ENCODE measurements at regions not wholly inside any gene's neighbourhood (a gene's known extent, or its start where the extent isn't known, plus 50 kb on each side); places are given as distances from the start of the nearest gene placed in this dataset.
"Not testable (repeated sequence)": the region's sequence is repeated elsewhere in the genome, so short reads cannot be mapped to it uniquely, and the experiment has no call there.

GRCh38 chr1:221548942-221549341 is 192.9 kb downstream of the DUSP10 start:
- Histone ChIP-seq H3K9me3 (ENCODE audit: control insufficient read depth in 2 of 2, insufficient read depth in 1 of 2, low read length in 1 of 2) (no peaks in the 10 kb centered on the region), H3K27ac (ENCODE audit: low read depth in 1 of 2, low read length in 1 of 2) (no peak overlapping the region), H3K4me1 (ENCODE audit: control insufficient read depth in 2 of 2, insufficient read depth in 2 of 2, low read length in 2 of 2) (no peaks in the 10 kb centered on the region), H3K27me3 (ENCODE audit: control insufficient read depth in 2 of 2, insufficient read depth in 1 of 2, low read length in 1 of 2) (no peaks in the 10 kb centered on the region), H3K4me3 (ENCODE audit: low read length in 2 of 2) (no peak overlapping the region), H3K36me3 (ENCODE audit: control insufficient read depth in 2 of 2, insufficient read depth in 2 of 2, low read length in 1 of 2) (no peaks in the 10 kb centered on the region)
- 97% methylated on average over 6 of the region's 6 CpGs for WGBS
- DNase-seq (ENCODE audit: low read depth in 6 of 9, low spot score in 9 of 9), result no peak

GRCh38 chr1:221549815-221550214 is 192.1 kb downstream of the DUSP10 start:
- DNase-seq (ENCODE audit: low read depth in 6 of 9, low spot score in 9 of 9), result no peak
- no peaks in the 10 kb centered on the region for H3K27me3 ChIP-seq (ENCODE audit: control insufficient read depth in 2 of 2, insufficient read depth in 1 of 2, low read length in 1 of 2)
- H3K4me1 ChIP-seq (ENCODE audit: control insufficient read depth in 2 of 2, insufficient read depth in 2 of 2, low read length in 2 of 2), result no peaks in the 10 kb centered on the region
- H3K4me3 ChIP-seq (ENCODE audit: low read length in 2 of 2), result no peak overlapping the region
- no peak overlapping the region for H3K27ac ChIP-seq (ENCODE audit: low read depth in 1 of 2, low read length in 1 of 2)
- no peaks in the 10 kb centered on the region for H3K9me3 ChIP-seq (ENCODE audit: control insufficient read depth in 2 of 2, insufficient read depth in 1 of 2, low read length in 1 of 2)
- H3K36me3 ChIP-seq (ENCODE audit: control insufficient read depth in 2 of 2, insufficient read depth in 2 of 2, low read length in 1 of 2), result no peaks in the 10 kb centered on the region

GRCh38 chr1:221552792-221553191 is 189.1 kb downstream of the DUSP10 start:
- not testable (repeated sequence) for H3K4me3 ChIP-seq (ENCODE audit: low read length in 2 of 2); H3K27me3 ChIP-seq (ENCODE audit: control insufficient read depth in 2 of 2, insufficient read depth in 1 of 2, low read length in 1 of 2); H3K9me3 ChIP-seq (ENCODE audit: control insufficient read depth in 2 of 2, insufficient read depth in 1 of 2, low read length in 1 of 2); DNase-seq (ENCODE audit: low read depth in 6 of 9, low spot score in 9 of 9); H3K4me1 ChIP-seq (ENCODE audit: control insufficient read depth in 2 of 2, insufficient read depth in 2 of 2, low read length in 2 of 2); H3K27ac ChIP-seq (ENCODE audit: low read depth in 1 of 2, low read length in 1 of 2); H3K36me3 ChIP-seq (ENCODE audit: control insufficient read depth in 2 of 2, insufficient read depth in 2 of 2, low read length in 1 of 2)
- WGBS, result 96% methylated on average over 8 of the region's 8 CpGs

GRCh38 chr1:221555689-221556433 is 186.0 kb downstream of the DUSP10 start:
- H3K27ac ChIP-seq (ENCODE audit: low read depth in 1 of 2, low read length in 1 of 2), result no peak overlapping the region
- no peaks in the 10 kb centered on the region for H3K4me1 ChIP-seq (ENCODE audit: control insufficient read depth in 2 of 2, insufficient read depth in 2 of 2, low read length in 2 of 2)
- no peaks in the 10 kb centered on the region for H3K36me3 ChIP-seq (ENCODE audit: control insufficient read depth in 2 of 2, insufficient read depth in 2 of 2, low read length in 1 of 2)
- no peaks in the 10 kb centered on the region for H3K27me3 ChIP-seq (ENCODE audit: control insufficient read depth in 2 of 2, insufficient read depth in 1 of 2, low read length in 1 of 2)
- 90% methylated on average over 10 of the region's 10 CpGs for WGBS
- H3K4me3 ChIP-seq (ENCODE audit: low read length in 2 of 2), result no peak overlapping the region
- H3K9me3 ChIP-seq (ENCODE audit: control insufficient read depth in 2 of 2, insufficient read depth in 1 of 2, low read length in 1 of 2), result no peaks in the 10 kb centered on the region
- DNase-seq (ENCODE audit: low read depth in 6 of 9, low spot score in 9 of 9), result no peak

- no peak for DNase-seq (ENCODE audit: low read depth in 6 of 9, low spot score in 9 of 9)
- Histone ChIP-seq H3K4me1 (ENCODE audit: control insufficient read depth in 2 of 2, insufficient read depth in 2 of 2, low read length in 2 of 2) (no peaks in the 10 kb centered on the region), H3K27me3 (ENCODE audit: control insufficient read depth in 2 of 2, insufficient read depth in 1 of 2, low read length in 1 of 2) (no peaks in the 10 kb centered on the region), H3K36me3 (ENCODE audit: control insufficient read depth in 2 of 2, insufficient read depth in 2 of 2, low read length in 1 of 2) (no peaks in the 10 kb centered on the region), H3K9me3 (ENCODE audit: control insufficient read depth in 2 of 2, insufficient read depth in 1 of 2, low read length in 1 of 2) (no peaks in the 10 kb centered on the region), H3K27ac (ENCODE audit: low read depth in 1 of 2, low read length in 1 of 2) (no peak overlapping the region), H3K4me3 (ENCODE audit: low read length in 2 of 2) (no peak overlapping the region)
These were observed 185.5 kb downstream of the DUSP10 start for GRCh38 chr1:221556435-221556834.

- WGBS, result 97% methylated on average over 1 of the region's 1 CpG
- H3K9me3 ChIP-seq (ENCODE audit: control insufficient read depth in 2 of 2, insufficient read depth in 1 of 2, low read length in 1 of 2), result no peaks in the 10 kb centered on the region
These were observed 184.9 kb downstream of the DUSP10 start for GRCh38 chr1:221557013-221557412.

GRCh38 chr1:221558396-221558795 is 183.5 kb downstream of the DUSP10 start:
- WGBS, result 73% methylated on average over 2 of the region's 2 CpGs
- no peak for DNase-seq (ENCODE audit: low read depth in 6 of 9, low spot score in 9 of 9)
- H3K36me3 ChIP-seq (ENCODE audit: control insufficient read depth in 2 of 2, insufficient read depth in 2 of 2, low read length in 1 of 2), result no peaks in the 10 kb centered on the region

More at GRCh38 chr1:221557013-221557412, 184.9 kb downstream of the DUSP10 start:
- Histone ChIP-seq H3K4me1 (ENCODE audit: control insufficient read depth in 2 of 2, insufficient read depth in 2 of 2, low read length in 2 of 2) (no peaks in the 10 kb centered on the region), H3K36me3 (ENCODE audit: control insufficient read depth in 2 of 2, insufficient read depth in 2 of 2, low read length in 1 of 2) (no peaks in the 10 kb centered on the region), H3K27ac (ENCODE audit: low read depth in 1 of 2, low read length in 1 of 2) (no peak overlapping the region), H3K27me3 (ENCODE audit: control insufficient read depth in 2 of 2, insufficient read depth in 1 of 2, low read length in 1 of 2) (no peaks in the 10 kb centered on the region), H3K4me3 (ENCODE audit: low read length in 2 of 2) (no peak overlapping the region)
- DNase-seq (ENCODE audit: low read depth in 6 of 9, low spot score in 9 of 9), result no peak

GRCh38 chr1:221559911-221560310 is 182.0 kb downstream of the DUSP10 start:
- no peak overlapping the region for H3K27ac ChIP-seq (ENCODE audit: low read depth in 1 of 2, low read length in 1 of 2)
- DNase-seq (ENCODE audit: low read depth in 6 of 9, low spot score in 9 of 9), result no peak
- no peaks in the 10 kb centered on the region for H3K36me3 ChIP-seq (ENCODE audit: control insufficient read depth in 2 of 2, insufficient read depth in 2 of 2, low read length in 1 of 2)
- peaks cover 0 to 2% of the 10 kb centered on the region in 2 donors for H3K9me3 ChIP-seq (ENCODE audit: control insufficient read depth in 2 of 2, insufficient read depth in 1 of 2, low read length in 1 of 2)
- H3K4me3 ChIP-seq (ENCODE audit: low read length in 2 of 2), result no peak overlapping the region
- no peaks in the 10 kb centered on the region for H3K4me1 ChIP-seq (ENCODE audit: control insufficient read depth in 2 of 2, insufficient read depth in 2 of 2, low read length in 2 of 2)
- H3K27me3 ChIP-seq (ENCODE audit: control insufficient read depth in 2 of 2, insufficient read depth in 1 of 2, low read length in 1 of 2), result no peaks in the 10 kb centered on the region
- 98% methylated on average over 4 of the region's 4 CpGs for WGBS

More at GRCh38 chr1:221558396-221558795, 183.5 kb downstream of the DUSP10 start:
- no peaks in the 10 kb centered on the region for H3K4me1 ChIP-seq (ENCODE audit: control insufficient read depth in 2 of 2, insufficient read depth in 2 of 2, low read length in 2 of 2)
- H3K27ac ChIP-seq (ENCODE audit: low read depth in 1 of 2, low read length in 1 of 2), result no peak overlapping the region
- H3K27me3 ChIP-seq (ENCODE audit: control insufficient read depth in 2 of 2, insufficient read depth in 1 of 2, low read length in 1 of 2), result no peaks in the 10 kb centered on the region
- no peak overlapping the region for H3K4me3 ChIP-seq (ENCODE audit: low read length in 2 of 2)
- no peaks in the 10 kb centered on the region for H3K9me3 ChIP-seq (ENCODE audit: control insufficient read depth in 2 of 2, insufficient read depth in 1 of 2, low read length in 1 of 2)

- WGBS, result 97% methylated on average over 9 of the region's 9 CpGs
- Histone ChIP-seq H3K4me3 (ENCODE audit: low read length in 2 of 2) (no peak overlapping the region), H3K4me1 (ENCODE audit: control insufficient read depth in 2 of 2, insufficient read depth in 2 of 2, low read length in 2 of 2) (no peaks in the 10 kb centered on the region), H3K27me3 (ENCODE audit: control insufficient read depth in 2 of 2, insufficient read depth in 1 of 2, low read length in 1 of 2) (no peaks in the 10 kb centered on the region), H3K27ac (ENCODE audit: low read depth in 1 of 2, low read length in 1 of 2) (no peak overlapping the region), H3K9me3 (ENCODE audit: control insufficient read depth in 2 of 2, insufficient read depth in 1 of 2, low read length in 1 of 2) (peaks cover 0 to 2% of the 10 kb centered on the region in 2 donors), H3K36me3 (ENCODE audit: control insufficient read depth in 2 of 2, insufficient read depth in 2 of 2, low read length in 1 of 2) (no peaks in the 10 kb centered on the region)
- DNase-seq (ENCODE audit: low read depth in 6 of 9, low spot score in 9 of 9), result no peak
These were observed 179.1 kb downstream of the DUSP10 start for GRCh38 chr1:221562542-221563475.
